Choroid plexus epithelial cell (primary cell): ENCODE measurements at regions not wholly inside any gene's neighbourhood (a gene's known extent, or its start where the extent isn't known, plus 50 kb on each side); places are given as distances from the start of the nearest gene placed in this dataset.

Experiments used
- DNase-seq: peaks from one replicate; pipeline ENCODE4 v3.0.0-alpha.2; 2010; ENCODE audit warnings: low read depth
- H3K4me3 ChIP-seq: 2 replicates; pipeline ENCODE4 v1.5.1; 2011; ENCODE audit warnings: low read depth, mild to moderate bottlenecking, control low read depth, low read length, moderate library complexity
- CTCF ChIP-seq: conservative IDR thresholded peaks from 2 replicates; pipeline ENCODE4 v1.5.1; 2011; ENCODE audit warnings: low read depth, mild to moderate bottlenecking, control low read depth, inconsistent platforms, low read length, moderate library complexity

- peak; percentile 24 for DNase-seq
- TF ChIP-seq CTCF = no peak
- H3K4me3 ChIP-seq = no peak overlapping the region
Measured at GRCh38 chr1:67597336-67597735, 87.7 kb upstream of the GADD45A start.

- no peak for TF ChIP-seq CTCF
- no peak for DNase-seq
- H3K4me3 ChIP-seq = no peak overlapping the region
Measured at GRCh38 chr1:67599085-67599484, 85.9 kb upstream of the GADD45A start.

- no peak for TF ChIP-seq CTCF
- no peak for DNase-seq
- H3K4me3 ChIP-seq = no peak overlapping the region
Measured at GRCh38 chr1:67601539-67601938, 83.5 kb upstream of the GADD45A start.

- no peak for DNase-seq
- no peak overlapping the region for H3K4me3 ChIP-seq
- no peak for TF ChIP-seq CTCF
Measured at GRCh38 chr1:67601955-67602354, 83.0 kb upstream of the GADD45A start.

GRCh38 chr1:67604778-67605177 is 80.2 kb upstream of the GADD45A start:
- H3K4me3 ChIP-seq = no peak overlapping the region
- TF ChIP-seq CTCF = no peak
- DNase-seq = no peak

GRCh38 chr1:67605209-67605780 is 79.7 kb upstream of the GADD45A start:
- H3K4me3 ChIP-seq = no peak overlapping the region
- DNase-seq = no peak
- no peak for TF ChIP-seq CTCF

- no peak for DNase-seq
- no peak for TF ChIP-seq CTCF
- H3K4me3 ChIP-seq = no peak overlapping the region
Measured at GRCh38 chr1:67607286-67607685, 77.7 kb upstream of the GADD45A start.
